MCF 10A (cell line): ENCODE measurements at regions not wholly inside any gene's neighbourhood (a gene's known extent, or its start where the extent isn't known, plus 50 kb on each side); places are given as distances from the start of the nearest gene placed in this dataset.

ENCODE experiments used
- BruUV-seq: library from RNA; stranded (reverse); fragments of 400-500 nt; replicated peaks from 2 replicates; lab custom pipeline; 2021; lab: Mats Ljungman, UMichigan
- CTCF ChIA-PET: fragments of 300-600 bp; sonication (Branson Sonifier 250); formaldehyde crosslinking; extraction: SDS; loops from one replicate; lab custom pipeline; 2021; ENCODE audit warnings: antibody characterized with exemption, inconsistent platforms; lab: Yijun Ruan, JAX
- POLR2A ChIA-PET: fragments of 300-600, 350-650 bp; sonication (Branson Sonifier 250); formaldehyde crosslinking; extraction: SDS; loops from one replicate; lab custom pipeline; 2020; ENCODE audit warnings: antibody characterized with exemption, inconsistent platforms; lab: Yijun Ruan, JAX
- DNase-seq: peaks from one replicate; pipeline ENCODE4 v3.0.0-alpha.2; 2018; ENCODE audit not compliant: unreplicated experiment
- H3K27ac Mint-ChIP-seq: one replicate; pipeline ENCODE4 v1.8.0; 2022; ENCODE audit warnings: mild to moderate bottlenecking, low read depth, mixed read lengths; ENCODE audit not compliant: unreplicated experiment
- H3K27me3 Mint-ChIP-seq: one replicate; pipeline ENCODE4 v1.8.0; 2022; ENCODE audit warnings: mixed read lengths; ENCODE audit not compliant: insufficient read depth, unreplicated experiment
- H3K36me3 Mint-ChIP-seq: one replicate; pipeline ENCODE4 v1.8.0; 2022; ENCODE audit warnings: mild to moderate bottlenecking, moderate library complexity, mixed read lengths; ENCODE audit not compliant: insufficient read depth, unreplicated experiment
- H3K4me1 Mint-ChIP-seq: one replicate; pipeline ENCODE4 v1.8.0; 2022; ENCODE audit warnings: mixed read lengths; ENCODE audit not compliant: insufficient read depth, unreplicated experiment
- H3K4me3 Mint-ChIP-seq: one replicate; pipeline ENCODE4 v1.8.0; 2022; ENCODE audit warnings: mild to moderate bottlenecking, moderate library complexity, mixed read lengths; ENCODE audit not compliant: unreplicated experiment
- H3K9me3 Mint-ChIP-seq: one replicate; pipeline ENCODE4 v1.8.0; 2022; ENCODE audit warnings: mixed read lengths; ENCODE audit not compliant: unreplicated experiment
- intact Hi-C: fragments of 100-400 bp; cut with micrococcal nuclease; formaldehyde crosslinking; loops from 2 replicates; pipeline ENCODE4 v1.14.1; 2022
- TF ChIP-seq, protein P1 (sequence below): fragments of 200-600 bp; IDR thresholded peaks from one replicate; pipeline ENCODE4 v1.8.0; 2022; ENCODE audit warnings: antibody characterized with exemption, mild to moderate bottlenecking; ENCODE audit not compliant: unreplicated experiment

DNA sequence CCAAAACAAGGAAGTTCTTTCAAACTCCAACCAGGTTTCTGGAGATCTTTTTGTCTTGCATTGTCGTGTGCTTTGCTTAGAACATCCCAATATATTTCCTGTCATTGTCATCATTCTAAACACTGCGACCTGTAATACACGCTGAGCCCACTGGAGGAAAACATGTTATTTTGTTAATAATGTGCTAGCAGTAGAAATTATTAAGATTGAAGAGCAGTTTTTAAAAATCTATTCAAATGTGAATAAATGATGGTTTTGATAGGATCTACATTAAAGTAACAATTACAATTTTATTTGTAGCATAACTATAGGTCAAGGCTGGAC lies 268.5 kb downstream of the PTPRC start:
- H3K27me3 Mint-ChIP-seq: no peaks in the 10 kb centered on the region
- peak overlapping the region; percentile 2 for H3K4me3 Mint-ChIP-seq
- H3K4me1 Mint-ChIP-seq: peaks cover 80% of the 10 kb centered on the region
- peaks cover 6% of the 10 kb centered on the region for H3K36me3 Mint-ChIP-seq
- H3K27ac Mint-ChIP-seq: peak overlapping the region; percentile 89
- peaks cover 14% of the 10 kb centered on the region for H3K9me3 Mint-ChIP-seq
- TF ChIP-seq, protein P1, sequence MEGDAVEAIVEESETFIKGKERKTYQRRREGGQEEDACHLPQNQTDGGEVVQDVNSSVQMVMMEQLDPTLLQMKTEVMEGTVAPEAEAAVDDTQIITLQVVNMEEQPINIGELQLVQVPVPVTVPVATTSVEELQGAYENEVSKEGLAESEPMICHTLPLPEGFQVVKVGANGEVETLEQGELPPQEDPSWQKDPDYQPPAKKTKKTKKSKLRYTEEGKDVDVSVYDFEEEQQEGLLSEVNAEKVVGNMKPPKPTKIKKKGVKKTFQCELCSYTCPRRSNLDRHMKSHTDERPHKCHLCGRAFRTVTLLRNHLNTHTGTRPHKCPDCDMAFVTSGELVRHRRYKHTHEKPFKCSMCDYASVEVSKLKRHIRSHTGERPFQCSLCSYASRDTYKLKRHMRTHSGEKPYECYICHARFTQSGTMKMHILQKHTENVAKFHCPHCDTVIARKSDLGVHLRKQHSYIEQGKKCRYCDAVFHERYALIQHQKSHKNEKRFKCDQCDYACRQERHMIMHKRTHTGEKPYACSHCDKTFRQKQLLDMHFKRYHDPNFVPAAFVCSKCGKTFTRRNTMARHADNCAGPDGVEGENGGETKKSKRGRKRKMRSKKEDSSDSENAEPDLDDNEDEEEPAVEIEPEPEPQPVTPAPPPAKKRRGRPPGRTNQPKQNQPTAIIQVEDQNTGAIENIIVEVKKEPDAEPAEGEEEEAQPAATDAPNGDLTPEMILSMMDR: no peak
- intact Hi-C loops: no loop called here
- POLR2A ChIA-PET: interaction anchor here (0.9 to 26.6 kb wide), 3 partner anchors 12 to 27 kb away, joined by 3 to 502 read pairs (median 217); no protein-coding TSS in a partner anchor
- CTCF ChIA-PET: no interaction called here
- no peak for DNase-seq
- no TSS peak for BruUV-seq

DNA sequence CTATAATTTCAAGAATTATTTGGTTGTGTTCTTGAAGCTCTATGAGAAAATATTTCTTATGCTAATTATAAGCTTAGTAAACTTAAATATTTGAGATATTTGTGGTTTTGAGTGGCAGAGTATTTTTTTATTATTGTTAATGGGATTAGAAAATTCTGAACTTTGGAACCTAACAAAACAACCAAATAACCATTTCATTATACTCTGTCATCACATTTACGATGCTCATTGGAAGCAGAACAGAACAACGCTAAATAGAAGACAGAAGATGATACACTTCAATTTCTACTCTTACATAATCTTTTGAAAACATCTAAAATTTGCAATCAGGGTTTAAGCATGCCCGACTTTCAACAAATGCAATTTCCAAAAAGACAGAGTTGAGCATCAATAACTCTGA lies 270.2 kb downstream of the PTPRC start:
- no peak for DNase-seq
- Mint-ChIP-seq H3K4me3 (no peak overlapping the region), H3K9me3 (peaks cover 14% of the 10 kb centered on the region), H3K27me3 (no peaks in the 10 kb centered on the region), H3K4me1 (peaks cover 71% of the 10 kb centered on the region), H3K27ac (no peak overlapping the region), H3K36me3 (peaks cover 13% of the 10 kb centered on the region)
- POLR2A ChIA-PET: interaction anchor here (1.0 to 26.6 kb wide), 3 partner anchors 9 to 26 kb away, joined by 3 to 502 read pairs (median 217); no protein-coding TSS in a partner anchor
- BruUV-seq: no TSS peak
- CTCF ChIA-PET: no interaction called here
- TF ChIP-seq, protein P1: no peak
- intact Hi-C loops: no loop called here

DNA sequence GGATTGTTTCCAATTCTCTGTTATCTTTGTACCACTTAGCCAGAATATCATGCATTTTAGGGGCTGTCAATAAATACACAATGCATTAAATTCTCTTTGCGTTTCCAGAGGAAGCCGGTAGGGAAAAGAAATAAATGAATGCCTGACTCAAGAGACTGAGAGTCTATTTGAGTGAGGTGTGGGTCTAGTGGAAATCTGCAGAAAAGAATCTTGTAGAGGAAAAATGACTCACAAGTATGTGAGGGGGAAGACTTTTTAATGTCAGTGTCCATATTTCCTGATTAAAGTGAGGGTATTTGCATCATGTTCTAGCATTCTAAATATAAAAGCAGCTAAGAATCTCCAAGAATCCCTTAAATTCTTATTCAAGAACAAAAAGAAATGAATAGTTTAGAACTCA lies 271.1 kb downstream of the PTPRC start:
- intact Hi-C loops: no loop called here
- Mint-ChIP-seq H3K4me1 (peaks cover 66% of the 10 kb centered on the region), H3K27ac (peak overlapping the region; percentile 57), H3K27me3 (no peaks in the 10 kb centered on the region), H3K36me3 (peaks cover 16% of the 10 kb centered on the region), H3K9me3 (peaks cover 14% of the 10 kb centered on the region), H3K4me3 (no peak overlapping the region)
- CTCF ChIA-PET: interaction anchor here (0.7 to 1.1 kb wide), 2 partner anchors 22 to 1291 kb away, joined by 3 to 5 read pairs; no protein-coding TSS in a partner anchor
- no peak for DNase-seq
- no TSS peak for BruUV-seq
- POLR2A ChIA-PET: interaction anchor here (0.6 to 26.6 kb wide), 6 partner anchors 10 to 46 kb away, joined by 3 to 502 read pairs (median 4); no protein-coding TSS in a partner anchor
- TF ChIP-seq, protein P1: no peak

DNA sequence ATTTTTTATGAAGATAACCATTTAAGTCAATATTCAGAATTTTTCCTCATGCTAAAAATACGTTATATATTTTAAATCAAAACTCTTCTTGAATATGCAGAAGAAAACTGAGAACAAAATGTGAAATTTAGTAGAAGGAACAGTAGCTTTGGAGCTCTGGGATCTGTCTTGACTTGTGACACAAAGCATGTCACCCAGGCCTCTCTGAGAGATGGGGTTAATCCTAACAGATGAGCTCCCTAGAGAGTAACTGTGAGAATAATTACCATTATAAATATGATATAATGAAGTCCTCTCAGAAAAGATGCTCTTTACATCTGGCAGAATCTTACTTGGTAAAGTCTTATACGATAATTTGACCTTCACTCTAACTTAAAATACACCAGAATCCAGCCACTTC lies 272.0 kb downstream of the PTPRC start:
- Mint-ChIP-seq H3K4me1 (peaks cover 66% of the 10 kb centered on the region), H3K27me3 (no peaks in the 10 kb centered on the region), H3K9me3 (peaks cover 14% of the 10 kb centered on the region), H3K4me3 (no peak overlapping the region), H3K27ac (peak overlapping the region; percentile 4), H3K36me3 (peaks cover 18% of the 10 kb centered on the region)
- no peak for DNase-seq
- POLR2A ChIA-PET: interaction anchor here (0.8 to 26.6 kb wide), 6 partner anchors 7 to 72 kb away, joined by 3 to 502 read pairs (median 6); no protein-coding TSS in a partner anchor
- CTCF ChIA-PET: interaction anchor here (0.5 to 1.1 kb wide), 3 partner anchors 21 to 1029 kb away, joined by 3 to 5 read pairs (median 4); no protein-coding TSS in a partner anchor
- BruUV-seq: no TSS peak
- intact Hi-C loops: no loop called here
- TF ChIP-seq, protein P1: no peak
